Prostate gland (tissue), 2 donors: ENCODE measurements at regions not wholly inside any gene's neighbourhood (a gene's known extent, or its start where the extent isn't known, plus 50 kb on each side); places are given as distances from the start of the nearest gene placed in this dataset.

Experiments
- POLR2A ChIP-seq: fragments of 450-650 bp; IDR thresholded peaks from one replicate; pipeline ENCODE4 v1.6.1; 2016; ENCODE audit warnings: antibody characterized with exemption, mild to moderate bottlenecking
- POLR2AphosphoS5 ChIP-seq: sonication (generic); formaldehyde crosslinking; IDR thresholded peaks from one replicate; pipeline ENCODE4 v1.6.1; 2017; ENCODE audit warnings: antibody characterized with exemption
- TF ChIP-seq, protein P1 (sequence below), 4 experiments: fragments of 200-600 bp in 2 of 4; fragments of 450-650 bp in 2 of 4; sonication (generic) in 2 of 4; IDR thresholded peaks; 1 replicate in 3 of 4; 2 replicates in 1 of 4; pipeline ENCODE4 v1.5.1; 2016 to 2019; ENCODE audit warnings: antibody characterized with exemption in 4 of 4, mild to moderate bottlenecking in 2 of 4, moderate library complexity in 2 of 4

DNA sequence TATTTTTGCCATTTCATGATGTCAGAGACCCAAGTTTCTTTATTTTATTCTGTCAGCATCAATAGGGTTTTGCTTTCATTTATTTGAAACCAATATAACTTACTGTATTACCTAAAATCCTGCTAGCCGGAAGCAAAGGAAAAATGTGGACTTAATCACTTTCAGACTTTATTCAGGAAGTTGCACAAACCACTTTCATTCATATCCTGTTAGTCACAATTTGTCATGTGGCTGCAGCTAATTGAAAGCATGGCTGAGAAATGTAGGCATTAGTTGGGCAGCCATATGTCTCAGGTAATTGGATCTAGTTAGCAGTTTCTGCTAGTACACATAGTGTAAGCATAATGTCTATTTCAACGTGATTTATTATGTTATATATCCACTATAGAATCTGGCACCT lies 462.3 kb upstream of the SGO1 start:
- TF ChIP-seq, protein P1, sequence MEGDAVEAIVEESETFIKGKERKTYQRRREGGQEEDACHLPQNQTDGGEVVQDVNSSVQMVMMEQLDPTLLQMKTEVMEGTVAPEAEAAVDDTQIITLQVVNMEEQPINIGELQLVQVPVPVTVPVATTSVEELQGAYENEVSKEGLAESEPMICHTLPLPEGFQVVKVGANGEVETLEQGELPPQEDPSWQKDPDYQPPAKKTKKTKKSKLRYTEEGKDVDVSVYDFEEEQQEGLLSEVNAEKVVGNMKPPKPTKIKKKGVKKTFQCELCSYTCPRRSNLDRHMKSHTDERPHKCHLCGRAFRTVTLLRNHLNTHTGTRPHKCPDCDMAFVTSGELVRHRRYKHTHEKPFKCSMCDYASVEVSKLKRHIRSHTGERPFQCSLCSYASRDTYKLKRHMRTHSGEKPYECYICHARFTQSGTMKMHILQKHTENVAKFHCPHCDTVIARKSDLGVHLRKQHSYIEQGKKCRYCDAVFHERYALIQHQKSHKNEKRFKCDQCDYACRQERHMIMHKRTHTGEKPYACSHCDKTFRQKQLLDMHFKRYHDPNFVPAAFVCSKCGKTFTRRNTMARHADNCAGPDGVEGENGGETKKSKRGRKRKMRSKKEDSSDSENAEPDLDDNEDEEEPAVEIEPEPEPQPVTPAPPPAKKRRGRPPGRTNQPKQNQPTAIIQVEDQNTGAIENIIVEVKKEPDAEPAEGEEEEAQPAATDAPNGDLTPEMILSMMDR (IDR thresholded peaks at IDR 0.05) = no peak
- TF ChIP-seq POLR2A = no peak
- no peak for TF ChIP-seq POLR2AphosphoS5
